ENCODE measurements at regions not wholly inside any gene's neighbourhood (a gene's known extent, or its start where the extent isn't known, plus 50 kb on each side); places are given as distances from the start of the nearest gene placed in this dataset.

GRCh38 chr15:36062357-36062756 lies 516.4 kb upstream of the DPH6 start:
- no peak overlapping the region for H3K14ac ChIP-seq (ENCODE audit: low read length)
- H2BK15ac ChIP-seq (ENCODE audit: low read length), result no peak overlapping the region
- H3K18ac ChIP-seq (ENCODE audit: low read length), result no peak overlapping the region
- no peaks in the 10 kb centered on the region for H3K36me3 ChIP-seq (replicated peaks in 1 of 2; ENCODE audit: control insufficient read depth in 2 of 2, insufficient read depth in 2 of 2, low read length in 2 of 2)
- no peak overlapping the region for H3K4me3 ChIP-seq (ENCODE audit: low read length in 2 of 2)
- no peak for DNase-seq (ENCODE audit: low spot score)
- no peak overlapping the region for H3K4ac ChIP-seq (ENCODE audit: low read length)
- H2AK5ac ChIP-seq (ENCODE audit: low read depth, low read length), result no peak overlapping the region
- no peak overlapping the region for H2AFZ ChIP-seq (ENCODE audit: low read length)
- H3K23ac ChIP-seq (ENCODE audit: low read depth, low read length, poor library complexity), result no peak overlapping the region
- H3K79me1 ChIP-seq (ENCODE audit: low read depth, low read length), result no peaks in the 10 kb centered on the region
- H3K4me1 ChIP-seq (ENCODE audit: control insufficient read depth in 2 of 2, insufficient read depth in 1 of 2, low read depth in 1 of 2, low read length in 2 of 2), result peaks cover 0 to 5% of the 10 kb centered on the region in 2 donors
- WGBS, 2 donors (ENCODE audit: extremely low coverage in 2 of 2, insufficient read length in 2 of 2, insufficient replicate concordance in 1 of 2), result no CpG with 5 or more reads among the region's 4 CpGs
- no peak overlapping the region for H2BK120ac ChIP-seq (ENCODE audit: low read depth, low read length)
- H3K9ac ChIP-seq (ENCODE audit: low read depth, low read length, poor library complexity), result no peak overlapping the region
- H4K91ac ChIP-seq (ENCODE audit: low read depth, low read length, poor library complexity), result no peak overlapping the region
- no peak overlapping the region for H2BK5ac ChIP-seq (ENCODE audit: low read length)
- no peak overlapping the region for H2BK12ac ChIP-seq (ENCODE audit: low read length)
- H3K4me2 ChIP-seq (ENCODE audit: insufficient read depth, low read length, poor library complexity, severe bottlenecking), result no peak overlapping the region
- H3K9me3 ChIP-seq (replicated peaks in 1 of 2; ENCODE audit: control insufficient read depth in 2 of 2, insufficient read depth in 1 of 2, low read depth in 1 of 2, low read length in 2 of 2), result peaks cover 0 to 2% of the 10 kb centered on the region in 2 donors
- H3K27ac ChIP-seq (replicated peaks; ENCODE audit: low read length), result no peak overlapping the region
- H3K27me3 ChIP-seq (ENCODE audit: control insufficient read depth in 3 of 3, insufficient read depth in 3 of 3, low read depth in 1 of 3, low read length in 3 of 3), result no peaks in the 10 kb centered on the region
- H4K8ac ChIP-seq (ENCODE audit: low read depth, low read length), result no peak overlapping the region

- H3K18ac ChIP-seq (ENCODE audit: low read length), result peak overlapping the region; percentile 93
Measured at GRCh38 chr15:36066757-36067156, 512.7 kb upstream of the CDIN1 start.

GRCh38 chr15:36067483-36068274 lies 511.7 kb upstream of the CDIN1 start:
- H2AK5ac ChIP-seq (ENCODE audit: low read depth, low read length), result peak overlapping the region; percentile 63
- no peaks in the 10 kb centered on the region for H3K79me1 ChIP-seq (ENCODE audit: low read depth, low read length)
- H3K18ac ChIP-seq (ENCODE audit: low read length), result peak overlapping the region; percentile 65
- H3K4me2 ChIP-seq (ENCODE audit: insufficient read depth, low read length, poor library complexity, severe bottlenecking), result no peak overlapping the region
- H3K9ac ChIP-seq (ENCODE audit: low read depth, low read length, poor library complexity), result no peak overlapping the region
- H2BK5ac ChIP-seq (ENCODE audit: low read length), result no peak overlapping the region
- no peak overlapping the region for H3K4ac ChIP-seq (ENCODE audit: low read length)
- peak overlapping the region; percentile 75 for H2BK12ac ChIP-seq (ENCODE audit: low read length)
- no peak overlapping the region for H3K14ac ChIP-seq (ENCODE audit: low read length)
- no peaks in the 10 kb centered on the region for H3K36me3 ChIP-seq (replicated peaks in 1 of 2; ENCODE audit: control insufficient read depth in 2 of 2, insufficient read depth in 2 of 2, low read length in 2 of 2)
- H2AFZ ChIP-seq (ENCODE audit: low read length), result no peak overlapping the region
- H4K91ac ChIP-seq (ENCODE audit: low read depth, low read length, poor library complexity), result peak overlapping the region; percentile 79
- no peak overlapping the region for H3K4me3 ChIP-seq (ENCODE audit: low read length in 2 of 2)
- H3K27ac ChIP-seq (replicated peaks; ENCODE audit: low read length), result no peak overlapping the region
- no peak overlapping the region for H2BK120ac ChIP-seq (ENCODE audit: low read depth, low read length)
- DNase-seq (ENCODE audit: low spot score), result no peak
- H3K4me1 ChIP-seq (ENCODE audit: control insufficient read depth in 2 of 2, insufficient read depth in 1 of 2, low read depth in 1 of 2, low read length in 2 of 2), result peaks cover 0 to 3% of the 10 kb centered on the region in 2 donors
- peak overlapping the region; percentile 72 for H4K8ac ChIP-seq (ENCODE audit: low read depth, low read length)
- H3K27me3 ChIP-seq (ENCODE audit: control insufficient read depth in 3 of 3, insufficient read depth in 3 of 3, low read depth in 1 of 3, low read length in 3 of 3), result no peaks in the 10 kb centered on the region
- H2BK15ac ChIP-seq (ENCODE audit: low read length), result no peak overlapping the region
- WGBS, 2 donors (ENCODE audit: extremely low coverage in 2 of 2, insufficient read length in 2 of 2, insufficient replicate concordance in 1 of 2), result no CpG with 5 or more reads among the region's 21 CpGs
- peaks cover 0 to 2% of the 10 kb centered on the region in 2 donors for H3K9me3 ChIP-seq (replicated peaks in 1 of 2; ENCODE audit: control insufficient read depth in 2 of 2, insufficient read depth in 1 of 2, low read depth in 1 of 2, low read length in 2 of 2)
- H3K23ac ChIP-seq (ENCODE audit: low read depth, low read length, poor library complexity), result no peak overlapping the region

More at GRCh38 chr15:36066757-36067156, 512.7 kb upstream of the CDIN1 start:
- no peak overlapping the region for H2BK5ac ChIP-seq (ENCODE audit: low read length)
- H2BK15ac ChIP-seq (ENCODE audit: low read length), result no peak overlapping the region
- H4K8ac ChIP-seq (ENCODE audit: low read depth, low read length), result no peak overlapping the region
- no peak overlapping the region for H3K4me2 ChIP-seq (ENCODE audit: insufficient read depth, low read length, poor library complexity, severe bottlenecking)
- no peak overlapping the region for H2BK120ac ChIP-seq (ENCODE audit: low read depth, low read length)
- H2AFZ ChIP-seq (ENCODE audit: low read length), result no peak overlapping the region
- peak overlapping the region; percentile 31 for H3K27ac ChIP-seq (replicated peaks; ENCODE audit: low read length)
- H2AK5ac ChIP-seq (ENCODE audit: low read depth, low read length), result peak overlapping the region; percentile 46
- H3K27me3 ChIP-seq (ENCODE audit: control insufficient read depth in 3 of 3, insufficient read depth in 3 of 3, low read depth in 1 of 3, low read length in 3 of 3), result no peaks in the 10 kb centered on the region
- no peak for DNase-seq (ENCODE audit: low spot score)
- no peaks in the 10 kb centered on the region for H3K79me1 ChIP-seq (ENCODE audit: low read depth, low read length)
- H3K14ac ChIP-seq (ENCODE audit: low read length), result peak overlapping the region; percentile 82
- peak overlapping the region; percentile 94 for H2BK12ac ChIP-seq (ENCODE audit: low read length)
- peaks cover 0 to 5% of the 10 kb centered on the region in 2 donors for H3K4me1 ChIP-seq (ENCODE audit: control insufficient read depth in 2 of 2, insufficient read depth in 1 of 2, low read depth in 1 of 2, low read length in 2 of 2)
- peak overlapping the region; percentile 65 for H4K91ac ChIP-seq (ENCODE audit: low read depth, low read length, poor library complexity)
- H3K4ac ChIP-seq (ENCODE audit: low read length), result no peak overlapping the region
- WGBS, 2 donors (ENCODE audit: extremely low coverage in 2 of 2, insufficient read length in 2 of 2, insufficient replicate concordance in 1 of 2), result no CpG with 5 or more reads among the region's 3 CpGs
- H3K4me3 ChIP-seq (ENCODE audit: low read length in 2 of 2), result peak overlapping the region in 1 of 2 donors; percentile 2
- H3K9ac ChIP-seq (ENCODE audit: low read depth, low read length, poor library complexity), result peak overlapping the region; percentile 60
- H3K23ac ChIP-seq (ENCODE audit: low read depth, low read length, poor library complexity), result peak overlapping the region; percentile 85
- H3K36me3 ChIP-seq (replicated peaks in 1 of 2; ENCODE audit: control insufficient read depth in 2 of 2, insufficient read depth in 2 of 2, low read length in 2 of 2), result no peaks in the 10 kb centered on the region
- H3K9me3 ChIP-seq (replicated peaks in 1 of 2; ENCODE audit: control insufficient read depth in 2 of 2, insufficient read depth in 1 of 2, low read depth in 1 of 2, low read length in 2 of 2), result peaks cover 0 to 2% of the 10 kb centered on the region in 2 donors

GRCh38 chr15:36075333-36075732 lies 504.1 kb upstream of the CDIN1 start:
- H3K18ac ChIP-seq (ENCODE audit: low read length), result no peak overlapping the region
- H3K4ac ChIP-seq (ENCODE audit: low read length), result no peak overlapping the region
- no peaks in the 10 kb centered on the region for H3K4me1 ChIP-seq (ENCODE audit: control insufficient read depth in 2 of 2, insufficient read depth in 1 of 2, low read depth in 1 of 2, low read length in 2 of 2)
- no peaks in the 10 kb centered on the region for H3K27me3 ChIP-seq (ENCODE audit: control insufficient read depth in 3 of 3, insufficient read depth in 3 of 3, low read depth in 1 of 3, low read length in 3 of 3)
- H3K79me1 ChIP-seq (ENCODE audit: low read depth, low read length), result no peaks in the 10 kb centered on the region
- DNase-seq (ENCODE audit: low spot score), result no peak
- H3K9me3 ChIP-seq (replicated peaks in 1 of 2; ENCODE audit: control insufficient read depth in 2 of 2, insufficient read depth in 1 of 2, low read depth in 1 of 2, low read length in 2 of 2), result no peaks in the 10 kb centered on the region
- H4K8ac ChIP-seq (ENCODE audit: low read depth, low read length), result no peak overlapping the region
- H2AK5ac ChIP-seq (ENCODE audit: low read depth, low read length), result no peak overlapping the region
- H3K36me3 ChIP-seq (replicated peaks in 1 of 2; ENCODE audit: control insufficient read depth in 2 of 2, insufficient read depth in 2 of 2, low read length in 2 of 2), result no peaks in the 10 kb centered on the region
- no peak overlapping the region for H3K4me3 ChIP-seq (ENCODE audit: low read length in 2 of 2)
- H3K4me2 ChIP-seq (ENCODE audit: insufficient read depth, low read length, poor library complexity, severe bottlenecking), result no peak overlapping the region
- H3K23ac ChIP-seq (ENCODE audit: low read depth, low read length, poor library complexity), result no peak overlapping the region
- no peak overlapping the region for H3K9ac ChIP-seq (ENCODE audit: low read depth, low read length, poor library complexity)
- no peak overlapping the region for H2AFZ ChIP-seq (ENCODE audit: low read length)
- H3K14ac ChIP-seq (ENCODE audit: low read length), result no peak overlapping the region
- no peak overlapping the region for H4K91ac ChIP-seq (ENCODE audit: low read depth, low read length, poor library complexity)
- H2BK120ac ChIP-seq (ENCODE audit: low read depth, low read length), result no peak overlapping the region
- H2BK15ac ChIP-seq (ENCODE audit: low read length), result no peak overlapping the region
- no peak overlapping the region for H2BK12ac ChIP-seq (ENCODE audit: low read length)
- no peak overlapping the region for H2BK5ac ChIP-seq (ENCODE audit: low read length)
- H3K27ac ChIP-seq (replicated peaks; ENCODE audit: low read length), result no peak overlapping the region
